ENCODE measurements at regions not wholly inside any gene's neighbourhood (a gene's known extent, or its start where the extent isn't known, plus 50 kb on each side); places are given as distances from the start of the nearest gene placed in this dataset.

GRCh38 chr5:2125901-2126265 lies 243.2 kb upstream of the IRX4 start:
- no peak overlapping the region for H3K4me3 ChIP-seq (ENCODE audit: low read depth, low read length)
- no peak for DNase-seq (ENCODE audit: low read depth)
- TF ChIP-seq CTCF (IDR thresholded peaks at IDR 0.05; ENCODE audit: control insufficient read depth, extremely low read depth, insufficient read depth): no peak

GRCh38 chr5:2125171-2125900 lies 242.6 kb upstream of the IRX4 start:
- DNase-seq (ENCODE audit: low read depth): no peak
- no peak overlapping the region for H3K4me3 ChIP-seq (ENCODE audit: low read depth, low read length)

GRCh38 chr5:2124434-2125170 lies 241.9 kb upstream of the IRX4 start:
- no peak for DNase-seq (ENCODE audit: low read depth)
- no peak overlapping the region for H3K4me3 ChIP-seq (ENCODE audit: low read depth, low read length)
- TF ChIP-seq CTCF (IDR thresholded peaks at IDR 0.05; ENCODE audit: control insufficient read depth, extremely low read depth, insufficient read depth): no peak

More at GRCh38 chr5:2125171-2125900, 242.6 kb upstream of the IRX4 start:
- no peak for TF ChIP-seq CTCF (IDR thresholded peaks at IDR 0.05; ENCODE audit: control insufficient read depth, extremely low read depth, insufficient read depth)

GRCh38 chr5:2123874-2124273 lies 241.1 kb upstream of the IRX4 start:
- no peak for TF ChIP-seq CTCF (IDR thresholded peaks at IDR 0.05; ENCODE audit: control insufficient read depth, extremely low read depth, insufficient read depth)
- no peak overlapping the region for H3K4me3 ChIP-seq (ENCODE audit: low read depth, low read length)
- DNase-seq (ENCODE audit: low read depth): no peak

GRCh38 chr5:2120361-2120760 lies 237.6 kb upstream of the IRX4 start:
- no peak for TF ChIP-seq CTCF (IDR thresholded peaks at IDR 0.05; ENCODE audit: control insufficient read depth, extremely low read depth, insufficient read depth)
- no peak for DNase-seq (ENCODE audit: low read depth)
- no peak overlapping the region for H3K4me3 ChIP-seq (ENCODE audit: low read depth, low read length)

- no peak for TF ChIP-seq CTCF (IDR thresholded peaks at IDR 0.05; ENCODE audit: control insufficient read depth, extremely low read depth, insufficient read depth)
- H3K4me3 ChIP-seq (ENCODE audit: low read depth, low read length): no peak overlapping the region
- no peak for DNase-seq (ENCODE audit: low read depth)
Observed at GRCh38 chr5:2119573-2119972, 236.8 kb upstream of the IRX4 start.
